Thymus (tissue), 11 donors: ENCODE measurements at regions not wholly inside any gene's neighbourhood (a gene's known extent, or its start where the extent isn't known, plus 50 kb on each side); places are given as distances from the start of the nearest gene placed in this dataset.

Experiments used
- DNase-seq, 9 donors: peaks; one replicate each; pipeline ENCODE4 v3.0.0-alpha.2; 2013; ENCODE audit warnings: low spot score in 9 of 9, low read depth in 6 of 9, missing footprints in 1 of 9
- H3K27ac ChIP-seq, 2 donors: one replicate each; pipeline ENCODE4 v1.5.1; 2013; ENCODE audit warnings: control low read depth in 1 of 2, low read depth in 1 of 2, low read length in 1 of 2, mild to moderate bottlenecking in 1 of 2, moderate library complexity in 1 of 2
- H3K27me3 ChIP-seq, 2 donors: one replicate each; pipeline ENCODE4 v1.5.1; 2013; ENCODE audit warnings: low read length in 1 of 2; ENCODE audit not compliant: control insufficient read depth in 2 of 2, insufficient read depth in 1 of 2
- H3K36me3 ChIP-seq, 2 donors: one replicate each; pipeline ENCODE4 v1.5.1; 2013; ENCODE audit warnings: low read length in 1 of 2, mild to moderate bottlenecking in 1 of 2, moderate library complexity in 1 of 2; ENCODE audit not compliant: control insufficient read depth in 2 of 2, insufficient read depth in 2 of 2
- H3K4me1 ChIP-seq, 2 donors: one replicate each; pipeline ENCODE4 v1.5.1; 2013; ENCODE audit warnings: low read length in 2 of 2; ENCODE audit not compliant: control insufficient read depth in 2 of 2, insufficient read depth in 2 of 2
- H3K4me3 ChIP-seq, 2 donors: one replicate each; pipeline ENCODE4 v1.5.1; 2013; ENCODE audit warnings: low read length in 2 of 2, control low read depth in 1 of 2, mild to moderate bottlenecking in 1 of 2
- H3K9me3 ChIP-seq, 2 donors: one replicate each; pipeline ENCODE4 v1.5.1; 2013; ENCODE audit warnings: low read length in 1 of 2, mild to moderate bottlenecking in 1 of 2; ENCODE audit not compliant: control insufficient read depth in 2 of 2, insufficient read depth in 1 of 2
- WGBS: extraction: QIAGEN DNeasy Blood & Tissue Kit; methylation state at CpG from one replicate; pipeline ENCODE4 v1.1.7; 2013; 5-methylcytosine and 5-hydroxymethylcytosine counted together
- donor health status: healthy.

DNA sequence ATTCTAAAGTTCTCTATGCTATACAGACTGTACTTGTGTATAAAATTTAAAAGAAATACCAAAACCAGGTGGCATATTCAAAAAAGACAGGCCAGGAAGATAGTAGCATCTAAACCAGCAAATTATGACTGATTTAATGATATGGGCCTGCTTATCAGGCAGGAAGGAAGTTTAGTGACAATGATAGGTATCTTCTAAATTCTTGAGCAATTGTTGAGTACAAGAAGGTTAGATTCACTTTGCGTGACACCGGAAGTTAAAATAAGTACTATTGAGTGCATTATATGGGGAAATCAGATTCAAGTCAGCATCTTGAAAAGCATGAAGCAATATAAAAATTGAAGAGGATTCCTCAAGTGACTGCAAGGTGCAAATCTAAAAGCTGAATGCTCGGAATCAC lies 186.8 kb upstream of the RGS18 start:
- Histone ChIP-seq H3K4me3 (no peak overlapping the region), H3K9me3 (no peaks in the 10 kb centered on the region), H3K27ac (no peak overlapping the region), H3K36me3 (no peaks in the 10 kb centered on the region), H3K4me1 (no peaks in the 10 kb centered on the region), H3K27me3 (no peaks in the 10 kb centered on the region)
- no peak for DNase-seq
- 96% methylated on average over 3 of the region's 3 CpGs for WGBS

DNA sequence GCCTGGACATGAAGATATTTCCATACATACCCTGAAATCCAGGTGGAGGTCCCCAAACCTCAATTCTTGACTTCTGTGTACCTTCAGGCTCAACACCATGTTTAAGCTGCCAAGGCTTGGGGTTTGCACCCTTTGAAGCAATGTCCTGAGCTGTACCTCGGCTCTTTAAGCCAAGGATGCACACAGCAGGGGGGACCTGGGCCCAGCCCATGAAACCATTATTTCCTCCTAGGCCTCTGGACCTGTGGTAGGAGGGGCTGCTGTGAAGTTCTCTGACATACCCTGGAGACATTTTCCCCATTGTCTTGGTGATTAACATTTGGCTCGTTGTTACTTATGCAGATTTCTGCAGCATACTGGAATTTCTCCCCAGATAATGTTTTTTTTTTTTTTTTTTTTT lies 184.3 kb upstream of the RGS18 start:
- H3K27me3 ChIP-seq = no peaks in the 10 kb centered on the region
- DNase-seq = no peak
- H3K27ac ChIP-seq = no peak overlapping the region
- 86% methylated on average over 2 of the region's 2 CpGs for WGBS
- no peaks in the 10 kb centered on the region for H3K9me3 ChIP-seq
- no peak overlapping the region for H3K4me3 ChIP-seq
- H3K4me1 ChIP-seq = no peaks in the 10 kb centered on the region
- no peaks in the 10 kb centered on the region for H3K36me3 ChIP-seq

DNA sequence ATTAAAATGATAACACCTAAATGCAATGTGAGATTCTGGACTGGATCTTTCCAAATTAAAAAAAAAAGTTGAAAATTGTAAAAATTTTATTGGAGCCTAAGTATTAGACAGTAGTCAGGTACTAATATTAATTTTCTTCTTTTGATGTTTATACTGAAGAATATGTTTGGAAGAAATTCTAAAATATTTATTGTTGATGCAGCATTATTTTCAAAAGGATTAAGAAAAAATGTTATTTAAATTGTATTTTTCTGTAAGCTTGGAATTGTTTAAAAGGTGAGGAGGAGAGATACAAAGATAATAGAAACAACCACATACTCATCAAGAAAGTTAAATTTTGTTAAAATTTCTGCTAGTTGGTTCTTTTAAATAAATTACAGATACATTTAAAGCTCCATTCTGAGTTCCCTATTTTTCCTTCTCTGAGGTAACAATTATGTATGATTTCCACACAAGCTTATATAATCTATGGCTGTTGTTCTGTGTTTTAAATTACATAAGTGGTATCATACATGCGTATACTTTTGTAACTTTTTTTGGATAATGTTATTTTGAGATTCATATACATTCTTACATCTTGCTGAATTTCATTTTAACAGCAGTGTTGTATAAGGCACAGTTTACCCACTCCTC lies 180.3 kb upstream of the RGS18 start:
- no peak for DNase-seq
- no peak overlapping the region for H3K27ac ChIP-seq
- no peaks in the 10 kb centered on the region for H3K36me3 ChIP-seq
- H3K4me1 ChIP-seq = no peaks in the 10 kb centered on the region
- H3K9me3 ChIP-seq = peaks cover 0 to 6% of the 10 kb centered on the region in 2 donors
- no peaks in the 10 kb centered on the region for H3K27me3 ChIP-seq
- WGBS = 98% methylated on average over 1 of the region's 1 CpG
- H3K4me3 ChIP-seq = no peak overlapping the region

DNA sequence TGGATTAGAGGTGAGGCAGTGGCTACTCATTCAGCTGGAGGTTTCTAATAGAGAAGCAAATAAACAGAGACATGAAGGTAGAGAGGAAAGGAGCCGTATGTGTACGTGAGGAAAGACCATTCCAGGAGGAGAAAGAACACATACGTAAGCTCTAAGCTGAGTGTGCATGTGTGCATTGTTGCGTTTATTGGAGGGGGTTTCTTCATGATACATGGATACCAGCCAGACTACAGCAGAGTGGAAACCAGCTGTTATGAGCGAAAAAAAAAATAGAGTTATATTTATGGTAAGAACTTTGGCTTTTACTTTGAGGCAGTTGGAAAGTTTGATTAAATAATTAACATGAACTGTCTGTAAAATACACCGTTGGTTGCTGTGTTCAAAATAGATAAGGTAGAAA lies 173.4 kb upstream of the RGS18 start:
- Histone ChIP-seq H3K27me3 (no peaks in the 10 kb centered on the region), H3K36me3 (no peaks in the 10 kb centered on the region), H3K27ac (no peak overlapping the region), H3K4me3 (no peak overlapping the region), H3K9me3 (peaks cover 0 to 10% of the 10 kb centered on the region in 2 donors), H3K4me1 (no peaks in the 10 kb centered on the region)
- 93% methylated on average over 6 of the region's 6 CpGs for WGBS
- DNase-seq = no peak

DNA sequence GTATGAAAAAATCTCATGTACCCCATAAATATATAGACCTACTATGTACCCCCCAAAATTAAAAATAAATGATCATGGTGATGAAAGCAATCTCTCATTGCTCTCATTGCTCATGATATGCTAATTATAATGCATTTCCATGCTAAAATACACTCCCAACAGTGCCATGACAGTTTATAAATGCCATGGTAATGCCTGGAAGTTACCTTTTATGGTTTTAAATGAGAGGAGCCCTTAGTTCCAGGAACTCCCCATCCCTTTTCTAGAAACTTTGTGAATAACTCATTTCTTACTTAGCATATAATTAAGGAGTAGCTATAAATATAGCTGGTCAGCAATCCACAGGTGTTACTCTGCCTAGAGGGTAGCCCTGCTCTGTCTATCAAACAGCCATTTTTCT lies 166.1 kb upstream of the RGS18 start:
- Histone ChIP-seq H3K4me1 (no peaks in the 10 kb centered on the region), H3K9me3 (no peaks in the 10 kb centered on the region), H3K36me3 (no peaks in the 10 kb centered on the region), H3K27me3 (no peaks in the 10 kb centered on the region), H3K27ac (no peak overlapping the region), H3K4me3 (no peak overlapping the region)
- DNase-seq = no peak

DNA sequence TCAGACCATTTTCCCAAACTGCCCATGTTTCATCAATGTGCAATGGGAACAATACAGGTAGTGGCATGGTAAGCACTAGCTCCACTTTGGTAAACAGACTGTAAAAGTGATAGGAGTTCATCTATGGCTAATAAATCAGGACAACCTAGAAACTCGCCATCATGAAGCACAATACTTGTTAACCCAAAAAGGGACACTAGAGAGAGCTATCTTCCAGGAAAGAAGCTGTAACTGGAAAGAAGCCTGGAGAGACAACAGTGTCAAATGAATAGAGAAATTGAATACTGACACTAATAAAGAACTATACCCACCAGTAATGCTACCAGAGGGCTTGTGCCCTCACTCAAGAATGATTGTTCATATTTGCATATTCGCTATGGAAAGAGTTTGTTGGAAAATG lies 164.7 kb upstream of the RGS18 start:
- Histone ChIP-seq H3K4me1 (no peaks in the 10 kb centered on the region), H3K36me3 (no peaks in the 10 kb centered on the region), H3K9me3 (no peaks in the 10 kb centered on the region), H3K27me3 (no peaks in the 10 kb centered on the region), H3K4me3 (no peak overlapping the region), H3K27ac (no peak overlapping the region)
- no peak for DNase-seq
- WGBS = 79% methylated on average over 2 of the region's 2 CpGs

DNA sequence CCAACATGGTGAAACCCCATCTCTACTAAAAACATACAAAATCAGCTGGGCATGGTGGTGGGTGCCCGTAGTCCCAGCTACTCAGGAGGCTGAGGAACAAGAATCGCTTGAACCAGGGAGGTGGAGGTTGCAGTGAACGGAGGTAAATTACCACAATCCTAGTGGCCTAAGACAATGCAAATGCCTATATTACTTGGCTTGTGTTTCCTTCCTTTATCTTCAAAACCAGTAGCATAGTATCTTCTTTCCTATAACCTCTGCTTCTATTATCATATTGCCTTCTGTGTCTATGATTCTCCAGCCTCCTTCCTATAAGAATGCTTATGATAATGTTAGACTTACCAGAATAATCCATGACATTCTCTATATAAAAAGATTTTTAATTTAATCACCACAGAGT lies 156.2 kb upstream of the RGS18 start:
- 96% methylated on average over 3 of the region's 3 CpGs for WGBS

DNA sequence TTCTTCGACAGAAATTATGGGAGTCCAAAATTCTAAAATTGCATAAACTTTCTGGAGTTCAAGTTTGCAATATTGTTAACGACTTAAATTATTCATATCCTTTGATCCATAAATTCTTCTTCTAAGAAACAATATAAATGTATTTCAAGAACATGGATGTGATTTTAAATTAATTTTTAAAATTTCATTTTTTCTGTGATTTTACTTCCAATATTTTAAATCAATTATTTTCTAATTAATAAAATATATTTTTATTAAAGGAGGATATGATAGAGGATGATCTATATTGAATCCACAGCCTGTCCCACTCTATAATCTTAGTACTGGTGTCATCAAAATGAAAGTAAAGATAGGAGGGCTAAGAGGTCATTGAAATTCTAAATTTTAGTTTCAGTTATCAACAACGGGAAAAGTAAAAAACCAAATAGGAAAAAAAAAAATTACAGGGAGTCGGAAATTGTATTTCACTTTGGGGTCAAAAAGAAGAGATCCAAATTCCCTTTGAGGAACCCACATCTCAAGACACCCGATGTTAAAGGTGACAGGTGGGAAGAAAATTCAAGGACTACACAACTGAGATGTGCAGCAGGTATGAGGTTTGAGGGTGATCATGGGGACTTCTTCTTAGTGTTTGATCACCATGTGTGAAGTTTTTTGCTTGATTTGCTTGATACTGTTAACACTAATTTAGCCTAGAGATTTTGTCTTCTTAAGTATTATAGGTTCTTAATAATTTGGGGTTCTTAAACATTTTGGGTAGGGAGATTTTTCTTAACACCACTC lies 154.8 kb upstream of the RGS18 start:
- H3K4me1 ChIP-seq = no peaks in the 10 kb centered on the region
- H3K9me3 ChIP-seq = no peaks in the 10 kb centered on the region
- no peaks in the 10 kb centered on the region for H3K27me3 ChIP-seq
- H3K36me3 ChIP-seq = no peaks in the 10 kb centered on the region
- no peak overlapping the region for H3K4me3 ChIP-seq
- DNase-seq = peak in 6 of 9 donors; percentile 5 to 56 (median 14)
- H3K27ac ChIP-seq = no peak overlapping the region
- WGBS = 99% methylated on average over 5 of the region's 5 CpGs

More for the DNA sequence above, 156.2 kb upstream of the RGS18 start:
- DNase-seq = peak in 2 of 9 donors; percentile 8 to 19
- Histone ChIP-seq H3K36me3 (no peaks in the 10 kb centered on the region), H3K27me3 (no peaks in the 10 kb centered on the region), H3K4me3 (no peak overlapping the region), H3K4me1 (no peaks in the 10 kb centered on the region), H3K9me3 (no peaks in the 10 kb centered on the region), H3K27ac (no peak overlapping the region)

DNA sequence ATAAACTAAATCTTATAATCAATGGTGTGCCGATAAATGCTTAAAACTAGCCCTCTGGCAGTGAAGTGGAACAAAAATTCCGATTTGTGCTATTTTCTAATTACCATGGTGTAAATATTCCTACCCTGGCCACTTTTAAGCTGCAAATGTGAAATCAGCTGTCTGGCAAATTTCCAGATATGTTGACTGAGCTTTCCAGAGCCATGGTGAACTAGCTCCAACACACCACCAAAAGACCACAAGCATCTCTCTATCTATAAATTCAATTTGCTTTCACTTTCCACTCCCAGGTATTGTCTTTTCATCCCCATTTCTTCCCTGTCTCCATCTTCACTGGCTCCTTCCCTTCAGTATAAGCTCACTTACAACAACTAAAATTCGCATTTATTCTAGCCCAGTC lies 152.3 kb upstream of the RGS18 start:
- no peaks in the 10 kb centered on the region for H3K9me3 ChIP-seq
- WGBS = 93% methylated on average over 3 of the region's 3 CpGs

More for the DNA sequence above, 152.3 kb upstream of the RGS18 start:
- Histone ChIP-seq H3K36me3 (no peaks in the 10 kb centered on the region), H3K27ac (no peak overlapping the region), H3K4me1 (no peaks in the 10 kb centered on the region), H3K4me3 (no peak overlapping the region), H3K27me3 (no peaks in the 10 kb centered on the region)
- no peak for DNase-seq
